ENCODE measurements at regions not wholly inside any gene's neighbourhood (a gene's known extent, or its start where the extent isn't known, plus 50 kb on each side); places are given as distances from the start of the nearest gene placed in this dataset.

GRCh38 chr17:72253597-72253996 lies 132.8 kb downstream of the SOX9 start:
- TF ChIP-seq CTCF (IDR thresholded peaks at IDR 0.05) (no peak), ZMAT4 (CRISPR knock-in tag; IDR thresholded peaks at IDR 0.05) (no peak), USF2 (CRISPR knock-in tag; IDR thresholded peaks at IDR 0.05) (no peak), ZBTB21 (CRISPR knock-in tag; IDR thresholded peaks at IDR 0.05; ENCODE audit: borderline replicate concordance) (no peak), ZNF423 (CRISPR knock-in tag; IDR thresholded peaks at IDR 0.05) (no peak), ARID4B (CRISPR knock-in tag; IDR thresholded peaks at IDR 0.05; ENCODE audit: borderline replicate concordance) (no peak), ATF1 (CRISPR knock-in tag; IDR thresholded peaks at IDR 0.05) (no peak), MAX (CRISPR knock-in tag; IDR thresholded peaks at IDR 0.05) (no peak), ZBTB43 (CRISPR knock-in tag; IDR thresholded peaks at IDR 0.05) (no peak), ATF2 (CRISPR knock-in tag; IDR thresholded peaks at IDR 0.05; ENCODE audit: borderline replicate concordance, low read depth) (no peak), JUN (CRISPR knock-in tag; IDR thresholded peaks at IDR 0.05) (no peak)

Data from WTC11 (cell line).